HG03025 (cell line): ENCODE measurements at regions not wholly inside any gene's neighbourhood (a gene's known extent, or its start where the extent isn't known, plus 50 kb on each side); places are given as distances from the start of the nearest gene placed in this dataset.
"Not testable (repeated sequence)": the region's sequence is repeated elsewhere in the genome, so short reads cannot be mapped to it uniquely, and the experiment has no call there.

Experiments
- ATAC-seq: cut with Tn5 transposase; IDR thresholded peaks from one replicate; pipeline ENCODE4 v1.9.1; 2021; ENCODE audit warnings: mild to moderate bottlenecking, moderate library complexity; ENCODE audit not compliant: unreplicated experiment, low FRiP score

DNA sequence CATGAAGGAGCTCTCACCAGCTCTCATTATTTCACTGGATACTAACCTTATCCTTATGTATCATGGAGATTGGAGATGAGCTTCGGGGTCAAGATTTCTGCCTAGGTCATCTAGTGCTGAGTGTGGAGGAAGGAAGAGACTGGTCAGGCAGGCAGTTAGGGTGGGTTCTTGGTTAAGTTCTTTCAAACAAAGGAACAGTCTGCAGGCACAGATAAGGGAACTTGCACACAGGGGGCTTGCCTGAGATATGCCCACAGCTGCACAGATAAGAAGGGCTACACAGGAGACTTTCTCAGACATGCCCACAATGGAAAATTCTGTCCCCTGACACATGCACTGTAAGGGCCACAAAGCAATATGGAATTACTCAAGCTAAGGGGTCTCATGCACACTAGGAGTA, 904.1 kb downstream of the NLGN4X start:
- no peak for ATAC-seq

GRCh38 chrX:5314148-5314547, 914.5 kb downstream of the NLGN4X start:
- ATAC-seq: no peak

GRCh38 chrX:5307416-5307815, 921.3 kb downstream of the NLGN4X start:
- no peak for ATAC-seq

DNA sequence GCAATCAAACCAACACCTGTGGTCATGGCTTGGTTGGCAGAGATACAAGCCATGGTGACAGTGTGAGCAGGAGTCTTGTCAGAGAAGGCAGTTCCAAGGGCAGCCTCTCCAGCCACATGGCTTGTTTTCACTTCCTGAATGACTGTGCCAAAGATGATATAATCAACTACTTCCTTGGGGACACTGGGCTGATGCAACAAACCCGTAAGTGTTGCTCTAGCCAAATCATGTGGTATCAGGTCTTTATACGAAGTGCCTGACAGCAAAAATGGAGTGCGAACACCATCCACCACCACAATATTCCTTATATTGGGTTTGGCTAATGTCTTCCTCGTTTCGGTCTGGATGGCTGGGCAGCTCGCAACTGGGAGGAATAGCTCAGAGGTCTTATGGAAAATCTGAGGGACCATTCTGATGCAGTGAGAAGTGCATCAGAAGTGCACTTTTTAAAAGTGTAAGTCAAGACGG, 922.0 kb downstream of the NLGN4X start:
- ATAC-seq: no peak

DNA sequence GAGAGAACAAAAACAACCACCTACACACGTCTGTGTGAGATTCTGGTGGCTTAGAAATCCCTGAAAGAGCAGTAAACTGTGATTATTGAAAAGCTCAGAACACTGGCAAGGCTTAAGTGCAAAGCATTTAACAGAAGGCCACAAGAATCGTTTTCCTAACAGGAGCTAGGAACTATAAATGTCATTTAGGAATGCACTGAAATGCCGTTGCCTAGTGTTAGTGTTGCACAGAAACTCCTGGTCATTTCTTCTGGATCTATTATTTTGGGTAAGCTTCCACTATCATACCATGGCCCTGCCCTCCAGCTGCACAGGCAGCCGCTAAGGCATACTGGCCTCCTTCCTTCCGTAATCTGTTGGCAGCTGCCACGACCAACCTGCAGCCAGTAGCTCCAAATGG, 923.2 kb downstream of the NLGN4X start:
- no peak for ATAC-seq

DNA sequence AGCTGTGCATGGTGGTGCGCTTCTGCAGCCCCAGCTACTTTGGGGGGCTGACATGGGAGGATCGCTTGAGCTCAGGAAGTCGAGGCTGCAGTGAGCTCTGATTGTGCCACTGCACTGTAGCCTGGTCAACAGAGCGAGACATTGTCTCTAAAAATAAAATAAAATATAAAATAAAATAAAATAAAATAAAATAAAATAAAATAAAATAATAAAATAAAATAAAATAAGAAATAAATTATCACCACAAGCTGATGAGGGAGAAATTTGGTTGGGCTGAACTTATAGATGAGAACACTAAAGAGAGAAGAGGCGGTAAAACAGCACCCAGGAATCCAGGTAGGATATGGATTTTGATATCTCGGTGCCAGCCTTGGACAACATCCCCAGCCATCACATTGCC, 933.7 kb downstream of the NLGN4X start:
- ATAC-seq: no peak

DNA sequence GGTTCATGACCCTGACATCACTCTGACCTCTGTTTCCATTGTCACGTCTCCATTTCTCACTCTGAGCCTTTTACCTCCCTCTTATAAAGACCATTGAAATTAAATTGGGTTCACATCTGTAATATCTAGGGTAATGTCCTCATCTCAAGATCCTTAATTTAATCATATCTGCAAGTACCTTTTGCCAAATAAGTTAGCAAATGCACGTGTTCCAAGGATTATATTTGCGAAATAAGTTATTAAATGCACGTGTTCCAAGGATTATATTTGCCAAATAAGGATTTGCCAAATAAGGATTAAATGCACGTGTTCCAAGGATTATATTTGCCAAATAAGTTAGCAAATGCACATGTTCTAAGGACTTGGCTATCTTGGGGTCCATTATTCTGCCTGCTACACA, 938.0 kb downstream of the NLGN4X start:
- no peak for ATAC-seq

DNA sequence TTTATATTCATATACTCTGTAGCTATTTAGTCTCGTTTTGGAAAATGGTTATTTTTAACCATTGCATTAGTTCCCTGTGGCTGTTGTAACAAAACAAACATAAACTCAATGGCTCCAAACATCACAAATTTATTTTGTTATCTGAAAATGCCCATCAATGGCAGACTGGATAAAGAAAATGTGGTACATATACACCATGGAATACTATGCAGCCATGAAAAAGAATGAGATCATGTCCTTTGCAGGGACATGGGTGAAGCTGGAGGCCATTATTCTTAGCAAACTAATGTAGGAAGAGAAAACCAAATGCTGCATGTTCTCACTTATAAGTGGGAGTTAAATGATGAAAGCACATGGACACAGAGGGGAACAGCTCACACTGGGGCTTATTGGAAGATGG, 938.7 kb downstream of the NLGN4X start:
- ATAC-seq: not testable (repeated sequence)

- ATAC-seq: no peak
These were observed 949.8 kb downstream of the NLGN4X start for GRCh38 chrX:5278908-5279307.

DNA sequence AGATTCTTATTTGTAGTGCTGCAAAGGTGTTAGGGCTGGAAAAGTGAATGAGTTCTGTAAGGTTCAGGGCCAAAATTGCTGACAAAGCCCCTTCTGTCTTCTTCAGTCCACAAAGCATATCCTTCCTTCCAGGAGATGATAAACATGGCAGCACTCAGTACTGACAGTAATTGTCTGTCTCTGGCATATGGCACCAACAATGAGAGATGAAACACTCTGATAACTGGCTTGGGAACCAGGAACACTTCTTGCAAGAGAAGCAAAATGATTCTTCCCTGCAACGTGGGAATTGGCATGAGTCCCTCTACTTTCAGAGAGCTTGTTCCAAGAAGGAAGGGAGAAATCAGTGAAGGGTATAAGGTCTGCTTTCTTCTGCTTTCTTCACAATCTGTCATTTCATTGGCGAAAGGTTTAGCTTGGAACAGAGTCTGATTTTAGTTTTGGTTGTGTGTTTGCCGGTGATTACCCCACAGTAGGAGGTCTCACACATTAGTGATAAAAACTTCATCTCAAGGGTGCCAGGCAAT, 963.3 kb downstream of the NLGN4X start:
- no peak for ATAC-seq

- no peak for ATAC-seq
These were observed 978.6 kb downstream of the NLGN4X start for GRCh38 chrX:5250106-5250505.

DNA sequence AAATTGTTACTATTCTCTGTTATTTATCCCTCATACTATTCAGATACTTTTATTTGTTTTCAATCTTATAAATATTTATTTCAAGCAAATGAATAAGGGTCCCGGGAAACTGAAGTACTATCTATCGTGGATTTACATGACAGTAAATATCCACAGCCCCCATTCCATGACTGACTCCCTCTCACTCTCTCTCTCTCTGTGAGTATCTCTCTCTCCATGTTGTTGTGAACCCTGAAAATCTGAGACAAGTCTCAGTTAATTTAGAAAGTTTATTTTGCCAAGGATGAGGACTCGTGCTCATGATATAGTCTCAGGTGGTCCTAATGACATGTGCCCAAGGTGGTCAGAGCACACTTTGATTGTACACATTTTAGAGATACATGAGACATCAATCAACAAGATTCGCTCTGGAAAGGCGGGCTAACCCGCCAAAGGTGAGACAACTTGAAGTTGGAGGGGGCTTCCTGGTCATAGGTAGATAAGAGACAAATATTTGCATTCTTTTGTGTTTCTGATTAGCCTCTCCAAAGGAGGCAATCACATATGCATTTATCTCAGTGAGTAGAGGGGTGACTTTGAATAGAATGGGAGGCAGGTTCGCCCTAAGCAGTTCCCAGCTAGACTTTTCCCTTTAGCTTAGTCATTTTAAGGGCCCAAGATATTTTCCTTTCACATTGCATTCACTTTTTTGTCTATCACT, 986.4 kb downstream of the NLGN4X start:
- ATAC-seq: no peak

DNA sequence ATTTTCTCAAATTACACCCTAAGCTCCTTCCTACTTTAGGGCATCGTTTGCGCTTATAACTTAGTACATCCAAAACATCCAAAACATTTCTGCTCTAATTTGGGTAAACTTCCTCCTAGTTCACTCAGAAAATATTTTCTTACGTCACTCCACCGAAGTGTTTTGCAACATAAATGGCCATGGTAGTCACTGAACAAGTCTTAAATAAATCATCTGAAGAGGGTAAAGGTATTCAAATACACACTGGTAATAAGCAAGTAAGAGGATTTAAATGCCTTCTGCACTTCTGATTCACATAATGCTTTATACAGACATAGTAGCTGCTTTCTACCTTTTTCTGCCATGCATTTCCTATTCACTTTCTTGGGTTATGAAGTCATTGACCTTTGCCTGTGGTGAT, 991.9 kb downstream of the NLGN4X start:
- no peak for ATAC-seq

GRCh38 chrX:5236096-5236495, 992.6 kb downstream of the NLGN4X start:
- ATAC-seq: no peak

- no peak for ATAC-seq
These were observed 994.8 kb downstream of the NLGN4X start for GRCh38 chrX:5233830-5234229.

DNA sequence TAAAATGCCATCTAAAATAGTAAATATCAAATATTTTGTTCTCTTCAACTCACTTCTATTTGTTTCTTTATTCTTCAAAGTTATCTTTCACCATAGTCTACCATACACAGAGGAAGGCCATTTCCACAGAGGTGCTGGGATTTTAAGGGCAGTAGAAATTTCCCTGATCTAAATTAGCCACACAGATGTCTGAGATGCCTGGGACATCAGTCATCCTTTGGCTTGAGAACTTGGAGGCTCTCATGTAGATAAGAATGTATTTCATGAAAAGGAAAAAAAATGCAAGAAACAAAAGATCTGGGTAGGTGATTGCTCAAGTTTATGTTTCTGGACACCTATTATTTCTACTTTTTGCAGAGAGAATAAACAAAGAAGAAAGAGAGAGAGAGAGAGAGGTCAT, 1008.2 kb downstream of the NLGN4X start:
- ATAC-seq: no peak

DNA sequence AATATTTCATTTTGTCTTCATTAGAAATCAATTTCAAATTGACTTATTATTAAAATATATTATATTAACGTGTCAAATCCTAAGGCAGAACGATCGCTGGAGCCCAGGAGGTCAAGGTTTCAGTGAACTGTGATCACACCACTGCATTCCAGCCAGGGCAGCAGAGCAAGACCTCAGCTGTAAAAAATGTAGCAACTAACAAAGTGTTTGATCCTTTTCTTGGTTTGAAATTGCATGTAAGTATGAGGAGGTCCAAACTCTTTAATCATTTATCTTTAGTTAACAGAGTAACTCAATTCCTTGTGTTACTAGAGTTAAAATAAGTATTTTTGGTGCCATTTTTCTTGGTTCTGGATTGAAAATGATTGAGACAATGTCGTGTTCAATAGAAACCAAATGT, 1033.9 kb downstream of the NLGN4X start:
- no peak for ATAC-seq

GRCh38 chrX:5180135-5180741, 1048.4 kb downstream of the NLGN4X start:
- ATAC-seq: no peak

DNA sequence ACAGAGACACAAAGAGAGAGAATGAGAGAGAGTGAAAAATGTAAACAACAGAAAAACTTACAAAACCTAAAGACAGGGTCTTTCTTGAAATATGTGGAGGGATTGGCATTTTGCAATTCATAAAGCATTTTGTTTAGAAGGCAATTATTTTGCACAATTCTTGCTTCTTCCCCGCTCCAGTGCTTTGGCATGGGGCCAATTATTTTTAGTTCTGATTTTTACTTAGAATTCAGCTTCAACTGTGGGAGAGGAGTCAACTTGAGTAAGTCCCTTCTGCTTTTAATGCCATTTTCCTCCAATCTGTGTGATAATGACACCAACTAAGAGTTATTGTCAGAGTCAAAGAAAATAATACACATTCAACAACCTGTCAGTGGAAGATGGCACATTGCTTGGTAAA, 1051.9 kb downstream of the NLGN4X start:
- ATAC-seq: no peak

- no peak for ATAC-seq
These were observed 1065.0 kb downstream of the NLGN4X start for GRCh38 chrX:5163663-5164062.

GRCh38 chrX:5155301-5155700, 1073.4 kb downstream of the NLGN4X start:
- no peak for ATAC-seq

DNA sequence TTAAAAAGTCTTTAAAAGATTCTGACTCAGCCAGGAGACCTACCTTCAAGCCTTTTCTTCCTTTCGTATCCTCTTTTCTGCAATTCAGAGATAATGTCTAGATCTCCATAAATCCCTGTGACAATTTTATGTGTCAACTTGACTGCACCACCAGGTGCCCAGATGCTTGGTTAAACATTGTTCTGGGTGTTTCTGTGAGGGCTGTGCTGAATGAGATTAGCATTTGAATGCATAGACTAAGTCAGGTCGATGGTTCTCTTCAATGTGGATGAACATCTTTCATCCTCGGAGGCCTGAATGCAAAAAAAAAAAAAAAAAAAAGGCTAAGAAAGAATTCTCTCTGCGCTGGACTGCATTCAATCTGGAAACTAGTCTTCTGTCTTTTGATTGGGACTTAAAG, 1082.7 kb downstream of the NLGN4X start:
- ATAC-seq: no peak
